ENCODE measurements at regions not wholly inside any gene's neighbourhood (a gene's known extent, or its start where the extent isn't known, plus 50 kb on each side); places are given as distances from the start of the nearest gene placed in this dataset.

GRCh38 chr9:31089549-31090221 lies 1294.8 kb upstream of the ACO1 start:
- no peak overlapping the region for H3K27ac ChIP-seq
- H3K4me1 ChIP-seq = no peaks in the 10 kb centered on the region
- H3K4me3 ChIP-seq = no peak overlapping the region
- TF ChIP-seq CTCF (IDR thresholded peaks at IDR 0.05) (no peak), EP300 (IDR thresholded peaks at IDR 0.05) (no peak), POLR2A (IDR thresholded peaks at IDR 0.05) (no peak), POLR2AphosphoS5 (IDR thresholded peaks at IDR 0.05) (no peak)
- H3K36me3 ChIP-seq = no peaks in the 10 kb centered on the region
- DNase-seq = no peak
- no peaks in the 10 kb centered on the region for H3K9me3 ChIP-seq
- no peaks in the 10 kb centered on the region for H3K27me3 ChIP-seq
- intact Hi-C loops (cut with DNase I) = no loop called here

- Histone ChIP-seq H3K9me3 (no peaks in the 10 kb centered on the region), H3K36me3 (no peaks in the 10 kb centered on the region), H3K27ac (no peak overlapping the region), H3K4me3 (no peak overlapping the region), H3K27me3 (no peaks in the 10 kb centered on the region), H3K4me1 (no peaks in the 10 kb centered on the region)
- intact Hi-C loops (cut with DNase I) = no loop called here
- DNase-seq = no peak
- 83 to 88% methylated on average over 1 of the region's 1 CpG for WGBS, 2 donors
- TF ChIP-seq POLR2AphosphoS5 (IDR thresholded peaks at IDR 0.05) (no peak), CTCF (IDR thresholded peaks at IDR 0.05) (no peak), POLR2A (IDR thresholded peaks at IDR 0.05) (no peak)
Observed at GRCh38 chr9:31100311-31100710, 1284.1 kb upstream of the ACO1 start.

GRCh38 chr9:31103836-31104235 lies 1280.6 kb upstream of the ACO1 start:
- Histone ChIP-seq H3K4me1 (no peaks in the 10 kb centered on the region), H3K27ac (no peak overlapping the region), H3K4me3 (no peak overlapping the region), H3K36me3 (no peaks in the 10 kb centered on the region), H3K9me3 (no peaks in the 10 kb centered on the region), H3K27me3 (no peaks in the 10 kb centered on the region)
- DNase-seq = no peak
- TF ChIP-seq CTCF (IDR thresholded peaks at IDR 0.05) (no peak), EP300 (IDR thresholded peaks at IDR 0.05) (no peak), POLR2A (IDR thresholded peaks at IDR 0.05) (no peak), POLR2AphosphoS5 (IDR thresholded peaks at IDR 0.05) (no peak)
- intact Hi-C loops (cut with DNase I) = no loop called here

- H3K27me3 ChIP-seq = no peaks in the 10 kb centered on the region
- no peak overlapping the region for H3K27ac ChIP-seq
- DNase-seq = no peak
Observed at GRCh38 chr9:31104249-31104648, 1280.2 kb upstream of the ACO1 start.

GRCh38 chr9:31112491-31112890 lies 1272.0 kb upstream of the ACO1 start:
- no peak for DNase-seq
- no peak overlapping the region for H3K4me3 ChIP-seq
- H3K9me3 ChIP-seq = no peaks in the 10 kb centered on the region
- H3K4me1 ChIP-seq = no peaks in the 10 kb centered on the region
- no peak overlapping the region for H3K27ac ChIP-seq
- TF ChIP-seq POLR2AphosphoS5 (IDR thresholded peaks at IDR 0.05) (no peak), EP300 (IDR thresholded peaks at IDR 0.05) (no peak), CTCF (IDR thresholded peaks at IDR 0.05) (no peak), POLR2A (IDR thresholded peaks at IDR 0.05) (no peak)
- H3K27me3 ChIP-seq = no peaks in the 10 kb centered on the region
- no peaks in the 10 kb centered on the region for H3K36me3 ChIP-seq
- intact Hi-C loops (cut with DNase I) = no loop called here

More at GRCh38 chr9:31104249-31104648, 1280.2 kb upstream of the ACO1 start:
- no peak for TF ChIP-seq POLR2A (IDR thresholded peaks at IDR 0.05)
- no peaks in the 10 kb centered on the region for H3K36me3 ChIP-seq
- H3K4me3 ChIP-seq = no peak overlapping the region
- H3K4me1 ChIP-seq = no peaks in the 10 kb centered on the region
- intact Hi-C loops (cut with DNase I) = no loop called here
- H3K9me3 ChIP-seq = no peaks in the 10 kb centered on the region
- 44 to 58% methylated on average over 4 of the region's 4 CpGs for WGBS, 2 donors

Measured in sigmoid colon (tissue), 6 donors.